Liver (tissue), 8 donors: ENCODE measurements at regions not wholly inside any gene's neighbourhood (a gene's known extent, or its start where the extent isn't known, plus 50 kb on each side); places are given as distances from the start of the nearest gene placed in this dataset.
A peak's percentile ranks its signal among the peaks of the same experiment; 100 is the strongest.

ENCODE experiments used
- DNase-seq: peaks from one replicate; pipeline ENCODE4 v3.0.0-alpha.2; 2017; ENCODE audit warnings: low spot score
- H3K27ac ChIP-seq, 2 donors: one replicate each; pipeline ENCODE4 v1.7.0; 2013; ENCODE audit warnings: inconsistent platforms in 2 of 2, low read length in 2 of 2, control low read depth in 1 of 2, low read depth in 1 of 2, mild to moderate bottlenecking in 1 of 2
- H3K27me3 ChIP-seq, 4 donors: one replicate each; pipeline versions ENCODE4 v1.6.1 to v1.7.0; 2013; ENCODE audit warnings: low read length in 3 of 4, inconsistent platforms in 1 of 4, mild to moderate bottlenecking in 1 of 4, moderate library complexity in 1 of 4; ENCODE audit not compliant: control insufficient read depth in 4 of 4, insufficient read depth in 4 of 4
- H3K36me3 ChIP-seq, 4 donors: one replicate each; pipeline versions ENCODE4 v1.6.1 to v1.7.0; 2013; ENCODE audit warnings: low read length in 3 of 4, mild to moderate bottlenecking in 3 of 4, low read depth in 1 of 4, moderate library complexity in 1 of 4; ENCODE audit not compliant: control insufficient read depth in 4 of 4, insufficient read depth in 3 of 4
- H3K4me1 ChIP-seq, 4 donors: one replicate each; pipeline versions ENCODE4 v1.6.1 to v1.7.0; 2013; ENCODE audit warnings: low read length in 3 of 4, mild to moderate bottlenecking in 3 of 4, moderate library complexity in 1 of 4; ENCODE audit not compliant: control insufficient read depth in 4 of 4, insufficient read depth in 4 of 4
- H3K4me3 ChIP-seq, 3 donors: one replicate each; pipeline versions ENCODE4 v1.6.1 to v1.7.0; 2013; ENCODE audit warnings: low read length in 3 of 3, control low read depth in 1 of 3, low read depth in 1 of 3, mild to moderate bottlenecking in 1 of 3
- H3K9ac ChIP-seq, 2 donors: one replicate each; pipeline ENCODE4 v1.7.0; 2013; ENCODE audit warnings: low read length in 2 of 2, mild to moderate bottlenecking in 2 of 2, moderate library complexity in 2 of 2, control low read depth in 1 of 2, low read depth in 1 of 2
- H3K9me3 ChIP-seq, 4 donors: one replicate each; pipeline versions ENCODE4 v1.6.1 to v1.7.0; 2013; ENCODE audit warnings: low read length in 3 of 4; ENCODE audit not compliant: control insufficient read depth in 4 of 4
- EGR1 ChIP-seq, 2 donors: IDR thresholded peaks; 2 replicates each; pipeline ENCODE4 v1.6.1; 2016 to 2018; ENCODE audit warnings: antibody characterized with exemption in 2 of 2, low read depth in 2 of 2
- FOXA1 ChIP-seq: IDR thresholded peaks from 2 replicates; pipeline ENCODE4 v1.6.1; 2016; ENCODE audit warnings: antibody characterized with exemption
- FOXA2 ChIP-seq: IDR thresholded peaks from 2 replicates; pipeline ENCODE4 v1.6.1; 2016; ENCODE audit warnings: antibody characterized with exemption
- GABPA ChIP-seq, 2 donors: IDR thresholded peaks in 1 of 2; conservative IDR thresholded peaks in 1 of 2; 2 replicates each; pipeline ENCODE4 v1.6.1; 2016; ENCODE audit warnings: antibody characterized with exemption in 2 of 2, mild to moderate bottlenecking in 1 of 2, moderate library complexity in 1 of 2
- HNF4A ChIP-seq, 2 donors: conservative IDR thresholded peaks; 2 replicates each; pipeline ENCODE4 v1.6.1; 2016; ENCODE audit warnings: antibody characterized with exemption in 2 of 2, mild to moderate bottlenecking in 2 of 2
- JUND ChIP-seq, 2 donors: IDR thresholded peaks; 2 replicates each; pipeline ENCODE4 v1.6.1; 2016; ENCODE audit warnings: antibody characterized with exemption in 2 of 2
- NR2F2 ChIP-seq: IDR thresholded peaks from 2 replicates; pipeline ENCODE4 v1.6.1; 2016; ENCODE audit warnings: antibody characterized with exemption
- RXRA ChIP-seq, 2 donors: IDR thresholded peaks; 2 replicates each; pipeline ENCODE4 v1.6.1; 2017 to 2018; ENCODE audit warnings: antibody characterized with exemption in 2 of 2, mild to moderate bottlenecking in 1 of 2
- TAF1 ChIP-seq: conservative IDR thresholded peaks from 2 replicates; pipeline ENCODE4 v1.6.1; 2016; ENCODE audit warnings: antibody characterized with exemption, mild to moderate bottlenecking
- YY1 ChIP-seq: IDR thresholded peaks from 2 replicates; pipeline ENCODE4 v1.6.1; 2016; ENCODE audit warnings: antibody characterized with exemption, mild to moderate bottlenecking
- ZBTB33 ChIP-seq: IDR thresholded peaks from 2 replicates; pipeline ENCODE4 v1.6.1; 2016; ENCODE audit warnings: antibody characterized with exemption
- WGBS: extraction: QIAGEN DNeasy Blood & Tissue Kit; methylation state at CpG from one replicate; pipeline ENCODE4 v1.1.7; 2013; 5-methylcytosine and 5-hydroxymethylcytosine counted together
- TF ChIP-seq, protein P1 (sequence below): fragments of 150-350 bp; IDR thresholded peaks from 2 replicates; pipeline ENCODE4 v1.5.1; 2017; ENCODE audit warnings: improper control_type of control experiment, low read depth, low read length; ENCODE audit not compliant: missing input control
- TF ChIP-seq, protein P2 (sequence below): IDR thresholded peaks from 2 replicates; pipeline ENCODE4 v1.6.1; 2016; ENCODE audit warnings: antibody characterized with exemption, mild to moderate bottlenecking
- donor health status: healthy.
- donor health status: healthy.
- donor health status: healthy.
- donor health status: healthy.
- donor health status: healthy.

GRCh38 chr15:70406617-70407335, 309.1 kb upstream of the TLE3 start (continued):
- TF ChIP-seq ZBTB33 (no peak), RXRA (IDR thresholded peaks at IDR 0.05) (peak; percentile 65 to 85), YY1 (peak; percentile 37)

DNA sequence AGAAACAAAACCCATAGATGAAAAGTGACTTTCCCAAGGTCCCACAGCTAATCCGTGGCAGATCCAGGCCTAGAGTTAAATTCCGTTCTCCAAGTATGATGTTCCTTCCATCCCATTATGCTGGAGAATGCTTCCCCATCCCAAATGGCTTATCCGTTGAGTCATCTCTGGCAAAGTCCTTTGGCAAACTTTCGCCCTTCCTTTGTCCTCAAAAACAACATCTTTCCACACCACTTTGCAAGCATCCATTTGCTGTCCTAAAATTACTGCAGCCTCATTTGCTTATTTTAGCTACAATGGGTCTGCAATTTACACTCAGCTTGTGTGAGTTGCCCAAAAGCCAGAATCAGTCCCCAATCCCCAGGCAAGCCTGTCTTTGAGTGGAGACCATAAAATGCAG, 304.0 kb upstream of the TLE3 start:
- Histone ChIP-seq H3K4me1 (peaks cover 0 to 6% (median 5%) of the 10 kb centered on the region in 4 donors), H3K9ac (no peak overlapping the region), H3K27me3 (no peaks in the 10 kb centered on the region), H3K36me3 (no peaks in the 10 kb centered on the region), H3K4me3 (no peak overlapping the region), H3K27ac (no peak overlapping the region), H3K9me3 (no peaks in the 10 kb centered on the region)
- DNase-seq, result no peak
- 94% methylated on average over 4 of the region's 4 CpGs for WGBS
- TF ChIP-seq TAF1 (no peak), FOXA1 (no peak), NR2F2 (no peak), YY1 (no peak), FOXA2 (no peak), HNF4A (conservative IDR thresholded peaks at IDR 0.05) (no peak), JUND (IDR thresholded peaks at IDR 0.05) (no peak)
- TF ChIP-seq, protein P1, sequence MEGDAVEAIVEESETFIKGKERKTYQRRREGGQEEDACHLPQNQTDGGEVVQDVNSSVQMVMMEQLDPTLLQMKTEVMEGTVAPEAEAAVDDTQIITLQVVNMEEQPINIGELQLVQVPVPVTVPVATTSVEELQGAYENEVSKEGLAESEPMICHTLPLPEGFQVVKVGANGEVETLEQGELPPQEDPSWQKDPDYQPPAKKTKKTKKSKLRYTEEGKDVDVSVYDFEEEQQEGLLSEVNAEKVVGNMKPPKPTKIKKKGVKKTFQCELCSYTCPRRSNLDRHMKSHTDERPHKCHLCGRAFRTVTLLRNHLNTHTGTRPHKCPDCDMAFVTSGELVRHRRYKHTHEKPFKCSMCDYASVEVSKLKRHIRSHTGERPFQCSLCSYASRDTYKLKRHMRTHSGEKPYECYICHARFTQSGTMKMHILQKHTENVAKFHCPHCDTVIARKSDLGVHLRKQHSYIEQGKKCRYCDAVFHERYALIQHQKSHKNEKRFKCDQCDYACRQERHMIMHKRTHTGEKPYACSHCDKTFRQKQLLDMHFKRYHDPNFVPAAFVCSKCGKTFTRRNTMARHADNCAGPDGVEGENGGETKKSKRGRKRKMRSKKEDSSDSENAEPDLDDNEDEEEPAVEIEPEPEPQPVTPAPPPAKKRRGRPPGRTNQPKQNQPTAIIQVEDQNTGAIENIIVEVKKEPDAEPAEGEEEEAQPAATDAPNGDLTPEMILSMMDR, result no peak

- WGBS, result 95% methylated on average over 4 of the region's 4 CpGs
- no peak for DNase-seq
- H3K27ac ChIP-seq, result no peak overlapping the region
- no peak overlapping the region for H3K4me3 ChIP-seq
- no peaks in the 10 kb centered on the region for H3K4me1 ChIP-seq
- no peaks in the 10 kb centered on the region for H3K27me3 ChIP-seq
- no peak overlapping the region for H3K9ac ChIP-seq
- TF ChIP-seq NR2F2 (no peak), ZBTB33 (no peak), GABPA (IDR thresholded peaks at IDR 0.05 in 1 of 2, conservative IDR thresholded peaks at IDR 0.05 in 1 of 2) (no peak), EGR1 (IDR thresholded peaks at IDR 0.05; ENCODE audit: low read depth in 2 of 2) (no peak), JUND (IDR thresholded peaks at IDR 0.05) (no peak), YY1 (no peak)
- TF ChIP-seq, protein P2, sequence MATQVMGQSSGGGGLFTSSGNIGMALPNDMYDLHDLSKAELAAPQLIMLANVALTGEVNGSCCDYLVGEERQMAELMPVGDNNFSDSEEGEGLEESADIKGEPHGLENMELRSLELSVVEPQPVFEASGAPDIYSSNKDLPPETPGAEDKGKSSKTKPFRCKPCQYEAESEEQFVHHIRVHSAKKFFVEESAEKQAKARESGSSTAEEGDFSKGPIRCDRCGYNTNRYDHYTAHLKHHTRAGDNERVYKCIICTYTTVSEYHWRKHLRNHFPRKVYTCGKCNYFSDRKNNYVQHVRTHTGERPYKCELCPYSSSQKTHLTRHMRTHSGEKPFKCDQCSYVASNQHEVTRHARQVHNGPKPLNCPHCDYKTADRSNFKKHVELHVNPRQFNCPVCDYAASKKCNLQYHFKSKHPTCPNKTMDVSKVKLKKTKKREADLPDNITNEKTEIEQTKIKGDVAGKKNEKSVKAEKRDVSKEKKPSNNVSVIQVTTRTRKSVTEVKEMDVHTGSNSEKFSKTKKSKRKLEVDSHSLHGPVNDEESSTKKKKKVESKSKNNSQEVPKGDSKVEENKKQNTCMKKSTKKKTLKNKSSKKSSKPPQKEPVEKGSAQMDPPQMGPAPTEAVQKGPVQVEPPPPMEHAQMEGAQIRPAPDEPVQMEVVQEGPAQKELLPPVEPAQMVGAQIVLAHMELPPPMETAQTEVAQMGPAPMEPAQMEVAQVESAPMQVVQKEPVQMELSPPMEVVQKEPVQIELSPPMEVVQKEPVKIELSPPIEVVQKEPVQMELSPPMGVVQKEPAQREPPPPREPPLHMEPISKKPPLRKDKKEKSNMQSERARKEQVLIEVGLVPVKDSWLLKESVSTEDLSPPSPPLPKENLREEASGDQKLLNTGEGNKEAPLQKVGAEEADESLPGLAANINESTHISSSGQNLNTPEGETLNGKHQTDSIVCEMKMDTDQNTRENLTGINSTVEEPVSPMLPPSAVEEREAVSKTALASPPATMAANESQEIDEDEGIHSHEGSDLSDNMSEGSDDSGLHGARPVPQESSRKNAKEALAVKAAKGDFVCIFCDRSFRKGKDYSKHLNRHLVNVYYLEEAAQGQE, result no peak
- TF ChIP-seq, protein P1, result no peak
- no peaks in the 10 kb centered on the region for H3K9me3 ChIP-seq
- H3K36me3 ChIP-seq, result no peaks in the 10 kb centered on the region
These were observed 303.2 kb upstream of the TLE3 start for GRCh38 chr15:70400766-70401541.
